HCT116 (cell line): ENCODE measurements at regions not wholly inside any gene's neighbourhood (a gene's known extent, or its start where the extent isn't known, plus 50 kb on each side); places are given as distances from the start of the nearest gene placed in this dataset.

Experiments used
- ATAC-seq: fragments of 200-7000 bp; cut with Tn5 transposase; 2 replicates; pipeline ENCODE4 v1.9.1; 2020; ENCODE audit warnings: mild to moderate bottlenecking, moderate library complexity
- BruUV-seq: library from RNA; stranded (reverse); fragments of 400-500 nt; replicated peaks from 2 replicates; lab custom pipeline; 2021; lab: Mats Ljungman, UMichigan
- CTCF ChIA-PET: fragments of 300-600 bp; sonication (Branson Sonifier 250); formaldehyde crosslinking; loops from one replicate; lab custom pipeline; 2021; ENCODE audit warnings: antibody characterized with exemption; lab: Charles Lee
- POLR2A ChIA-PET: fragments of 300-600, 350-600 bp; sonication (Branson Sonifier 250); formaldehyde crosslinking; loops from one replicate; lab custom pipeline; 2021; ENCODE audit warnings: antibody characterized with exemption; lab: Charles Lee
- RAD21 ChIA-PET, 2 experiments: fragments of 300-600 bp; sonication (Branson Sonifier 250); formaldehyde crosslinking; loops; one replicate each; lab custom pipeline; 2023; ENCODE audit warnings: low total read pairs in 2 of 2; ENCODE audit not compliant: uncharacterized antibody in 2 of 2, unreplicated experiment in 2 of 2, low non-redundant PET in 1 of 2; lab: Charles Lee
- DNase-seq: peaks from one replicate; pipeline ENCODE4 v3.0.0-alpha.2; 2010; ENCODE audit warnings: low read depth, low spot score
- H2AFZ ChIP-seq: fragments of 200-600 bp; shearing (Covaris generic), sonication (generic); 2 replicates; pipeline ENCODE4 v1.6.1; 2017; ENCODE audit warnings: low read depth, mixed run types, mixed read lengths, antibody characterized with exemption, low read length; ENCODE audit not compliant: poor library complexity, severe bottlenecking
- H3K27ac ChIP-seq: 2 replicates; pipeline ENCODE4 v1.5.1; 2012; ENCODE audit warnings: low read depth, low read length
- H3K27me3 ChIP-seq: fragments of 200-600 bp; sonication (generic); 2 replicates; pipeline ENCODE4 v1.6.1; 2016; ENCODE audit warnings: mixed run types, low read length, mixed read lengths; ENCODE audit not compliant: insufficient read depth
- H3K36me3 ChIP-seq, 2 experiments: fragments of 200-500 bp in 1 of 2; fragments of 200-600 bp in 1 of 2; sonication (Bioruptor generic) in 1 of 2; sonication (generic) in 1 of 2; 2 replicates each; pipeline versions ENCODE4 v1.5.1 to v1.6.1; 2014 to 2016; ENCODE audit warnings: low read length in 2 of 2, inconsistent platforms in 1 of 2, mixed read lengths in 1 of 2, mixed run types in 1 of 2; ENCODE audit not compliant: insufficient read depth in 2 of 2, control insufficient read depth in 1 of 2
- H3K4me1 ChIP-seq, 2 experiments: fragments of 200-600 bp in 1 of 2; sonication (generic) in 1 of 2; 2 replicates each; pipeline versions ENCODE4 v1.5.1 to v1.6.1; 2012 to 2017; ENCODE audit warnings: low read length in 2 of 2, inconsistent platforms in 1 of 2, mild to moderate bottlenecking in 1 of 2, mixed read lengths in 1 of 2, mixed run types in 1 of 2, moderate library complexity in 1 of 2; ENCODE audit not compliant: insufficient read depth in 2 of 2, control insufficient read depth in 1 of 2
- H3K4me2 ChIP-seq: fragments of 200-600 bp; sonication (generic); 2 replicates; pipeline ENCODE4 v1.6.1; 2017; ENCODE audit warnings: mixed run types, low read length, mixed read lengths
- H3K4me3 ChIP-seq, 2 experiments: fragments of 200-600 bp in 1 of 2; sonication (generic) in 1 of 2; replicated peaks in 1 of 2; 2 replicates each; pipeline ENCODE4 v1.5.1; 2011 to 2016; ENCODE audit warnings: low read length in 2 of 2, control low read depth in 1 of 2, low read depth in 1 of 2, mild to moderate bottlenecking in 1 of 2, mixed read lengths in 1 of 2, mixed run types in 1 of 2
- H3K79me2 ChIP-seq: fragments of 200-600 bp; sonication (generic); 2 replicates; pipeline ENCODE4 v1.6.1; 2017; ENCODE audit warnings: mild to moderate bottlenecking, mixed run types, low read length, moderate library complexity, mixed read lengths; ENCODE audit not compliant: insufficient read depth
- H3K9ac ChIP-seq: fragments of 200-600 bp; sonication (generic); 2 replicates; pipeline ENCODE4 v1.6.1; 2016; ENCODE audit warnings: low read length, mixed read lengths
- H3K9me2 ChIP-seq: fragments of 200-600 bp; sonication (generic), shearing (Covaris generic); 2 replicates; pipeline ENCODE4 v1.6.1; 2017; ENCODE audit warnings: mixed run types, mild to moderate bottlenecking, moderate library complexity; ENCODE audit not compliant: insufficient read depth
- H3K9me3 ChIP-seq, 2 experiments: fragments of 200-500 bp in 1 of 2; fragments of 200-600 bp in 1 of 2; sonication (Bioruptor generic) in 1 of 2; sonication (generic) in 1 of 2; 2 replicates each; pipeline ENCODE4 v1.6.1; 2014 to 2017; ENCODE audit warnings: low read length in 2 of 2, mixed read lengths in 2 of 2, inconsistent platforms in 1 of 2, low read depth in 1 of 2, mild to moderate bottlenecking in 1 of 2, mixed run types in 1 of 2, moderate library complexity in 1 of 2; ENCODE audit not compliant: control insufficient read depth in 1 of 2, insufficient read depth in 1 of 2
- H4K20me1 ChIP-seq: fragments of 200-600 bp; sonication (generic), shearing (Covaris generic); 2 replicates; pipeline ENCODE4 v1.6.1; 2017; ENCODE audit warnings: mixed run types, mild to moderate bottlenecking, moderate library complexity; ENCODE audit not compliant: insufficient read depth
- CTCF ChIP-seq, 3 experiments: fragments of 200-600 bp in 1 of 3; sonication (generic) in 1 of 3; IDR thresholded peaks in 2 of 3; conservative IDR thresholded peaks in 1 of 3; 2 replicates each; pipeline ENCODE4 v1.5.1; 2012 to 2017; ENCODE audit warnings: low read depth in 2 of 3, low read length in 2 of 3, antibody characterized with exemption in 1 of 3, borderline replicate concordance in 1 of 3, control low read depth in 1 of 3, mild to moderate bottlenecking in 1 of 3, mixed read lengths in 1 of 3, mixed run types in 1 of 3, moderate library complexity in 1 of 3; ENCODE audit not compliant: insufficient read depth in 1 of 3
- ELF1 ChIP-seq: IDR thresholded peaks from 2 replicates; pipeline ENCODE4 v1.6.1; 2012; ENCODE audit warnings: low read depth, borderline replicate concordance
- MAX ChIP-seq: IDR thresholded peaks from 2 replicates; pipeline ENCODE4 v1.6.1; 2012
- RAD21 ChIP-seq: IDR thresholded peaks from 2 replicates; pipeline ENCODE4 v1.6.1; 2012; ENCODE audit warnings: low read depth, mild to moderate bottlenecking
- SIN3A ChIP-seq: IDR thresholded peaks from 2 replicates; pipeline ENCODE4 v1.6.1; 2012; ENCODE audit warnings: low read depth
- TCF7L2 ChIP-seq: IDR thresholded peaks from 2 replicates; pipeline ENCODE4 v1.7.0; 2011; ENCODE audit warnings: borderline replicate concordance, inconsistent platforms; ENCODE audit not compliant: insufficient read depth, insufficient read length; ENCODE audit errors: extremely low read depth
- YY1 ChIP-seq: IDR thresholded peaks from 2 replicates; pipeline ENCODE4 v1.6.1; 2011; ENCODE audit warnings: low read length, low read depth, moderate library complexity, mild to moderate bottlenecking; ENCODE audit not compliant: insufficient replicate concordance; ENCODE audit errors: extremely low read depth
- intact Hi-C: fragments of 100-400 bp; cut with micrococcal nuclease; formaldehyde crosslinking; loops from 2 replicates; pipeline ENCODE4 v1.10.0; 2022

GRCh38 chr6:67190733-67191132, 1444.3 kb upstream of the ADGRB3 start:
- intact Hi-C loops: no loop called here
- Histone ChIP-seq H3K4me2 (no peak overlapping the region), H3K9ac (no peak overlapping the region), H3K4me1 (no peaks in the 10 kb centered on the region), H3K36me3 (no peaks in the 10 kb centered on the region), H3K9me2 (no peaks in the 10 kb centered on the region), H3K4me3 (no peak overlapping the region), H3K27ac (no peak overlapping the region), H4K20me1 (no peaks in the 10 kb centered on the region), H3K9me3 (no peaks in the 10 kb centered on the region; a peak in 3 of 4 replicates), H3K79me2 (no peaks in the 10 kb centered on the region), H3K27me3 (no peaks in the 10 kb centered on the region), H2AFZ (no peak overlapping the region)
- no peak for DNase-seq
- RAD21 ChIA-PET: no interaction called here
- POLR2A ChIA-PET: no interaction called here
- TF ChIP-seq SIN3A (no peak), TCF7L2 (no peak), CTCF (IDR thresholded peaks at IDR 0.05 in 2 of 3, conservative IDR thresholded peaks at IDR 0.05 in 1 of 3; ENCODE audit: borderline replicate concordance in 1 of 3, insufficient read depth in 1 of 3, low read depth in 2 of 3, low read length in 2 of 3) (no peak), YY1 (no peak), RAD21 (no peak)
- no peak for ATAC-seq
- CTCF ChIA-PET: no interaction called here
- no TSS peak for BruUV-seq

GRCh38 chr6:67184405-67184804, 1450.7 kb upstream of the ADGRB3 start:
- H3K27ac ChIP-seq: no peak overlapping the region
- no peak overlapping the region for H3K4me2 ChIP-seq
- ChIA-PET CTCF (no interaction called here), RAD21 (no interaction called here), POLR2A (no interaction called here)
- no peak overlapping the region for H3K4me3 ChIP-seq
- H2AFZ ChIP-seq: no peak overlapping the region
- H3K4me1 ChIP-seq: no peaks in the 10 kb centered on the region
- ATAC-seq (no peak), DNase-seq (no peak)
- no peaks in the 10 kb centered on the region for H3K9me2 ChIP-seq
- H3K9me3 ChIP-seq: peaks cover 8 to 12% of the 10 kb centered on the region in 2 experiments; a peak in 2 of 4 replicates
- no peaks in the 10 kb centered on the region for H3K79me2 ChIP-seq
- H3K27me3 ChIP-seq: no peaks in the 10 kb centered on the region
- H4K20me1 ChIP-seq: no peaks in the 10 kb centered on the region
- no peak overlapping the region for H3K9ac ChIP-seq
- intact Hi-C loops: no loop called here
- H3K36me3 ChIP-seq: no peaks in the 10 kb centered on the region
- TF ChIP-seq ELF1 (no peak), MAX (no peak)
- TF ChIP-seq, all 23 proteins: peak for 0
- BruUV-seq: no TSS peak
